ENCODE measurements at regions not wholly inside any gene's neighbourhood (a gene's known extent, or its start where the extent isn't known, plus 50 kb on each side); places are given as distances from the start of the nearest gene placed in this dataset.

DNA sequence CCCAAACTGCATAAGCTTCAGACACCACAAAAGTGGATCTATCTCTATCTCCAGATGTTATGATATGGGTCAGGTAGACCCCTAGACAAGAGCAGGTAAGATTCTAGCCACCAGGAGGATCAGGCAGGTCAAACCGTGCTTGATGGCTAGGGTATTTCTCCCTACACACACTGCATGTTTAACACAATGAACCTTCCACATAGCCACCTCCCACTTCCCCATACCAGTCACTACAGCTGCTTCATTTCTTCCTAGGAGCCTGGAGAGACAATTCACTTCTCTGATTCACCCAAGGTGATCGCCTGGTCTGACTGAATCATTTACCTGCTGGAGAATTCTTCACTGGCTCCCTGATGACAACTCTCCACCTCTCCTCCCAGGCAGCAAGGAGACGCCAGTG, 66.0 kb upstream of the MYCN start:
- DNase-seq, result no peak
- H3K4me3 ChIP-seq (ENCODE audit: low read depth in 1 of 3, low read length in 3 of 3), result no peak overlapping the region
- no peaks in the 10 kb centered on the region for H3K9me3 ChIP-seq (ENCODE audit: control insufficient read depth in 2 of 2, insufficient read depth in 1 of 2, low read depth in 1 of 2, low read length in 1 of 2)
- H3K27me3 ChIP-seq (ENCODE audit: control insufficient read depth in 3 of 3, insufficient read depth in 3 of 3, low read length in 3 of 3), result no peaks in the 10 kb centered on the region
- H3K4me1 ChIP-seq (ENCODE audit: control insufficient read depth in 3 of 3, insufficient read depth in 2 of 3, low read depth in 1 of 3, low read length in 2 of 3), result peaks cover 0 to 21% (median 5%) of the 10 kb centered on the region in 3 donors
- H3K36me3 ChIP-seq (ENCODE audit: control insufficient read depth in 3 of 3, insufficient read depth in 2 of 3, low read depth in 1 of 3, low read length in 3 of 3), result no peaks in the 10 kb centered on the region
- H3K27ac ChIP-seq (ENCODE audit: low read depth in 1 of 3, low read length in 2 of 3), result peak overlapping the region in 1 of 3 donors; percentile 5
- WGBS, 3 donors, result 58 to 79% (median 68%) methylated on average over 3 of the region's 3 CpGs
- no peak for FAIRE-seq

- Histone ChIP-seq H3K9me3 (ENCODE audit: control insufficient read depth in 2 of 2, insufficient read depth in 1 of 2, low read depth in 1 of 2, low read length in 1 of 2) (no peaks in the 10 kb centered on the region), H3K36me3 (ENCODE audit: control insufficient read depth in 3 of 3, insufficient read depth in 2 of 3, low read depth in 1 of 3, low read length in 3 of 3) (no peaks in the 10 kb centered on the region), H3K27ac (ENCODE audit: low read depth in 1 of 3, low read length in 2 of 3) (peak overlapping the region in 1 of 3 donors; percentile 61), H3K4me1 (ENCODE audit: control insufficient read depth in 3 of 3, insufficient read depth in 2 of 3, low read depth in 1 of 3, low read length in 2 of 3) (peaks cover 0 to 21% (median 5%) of the 10 kb centered on the region in 3 donors), H3K27me3 (ENCODE audit: control insufficient read depth in 3 of 3, insufficient read depth in 3 of 3, low read length in 3 of 3) (no peaks in the 10 kb centered on the region), H3K4me3 (ENCODE audit: low read depth in 1 of 3, low read length in 3 of 3) (no peak overlapping the region)
- WGBS, 3 donors, result 44 to 70% (median 49%) methylated on average over 7 of the region's 7 CpGs
- DNase-seq (peak in 1 of 2 donors; percentile 68), FAIRE-seq (no peak)
Measured at GRCh38 chr2:15874854-15875804, 65.2 kb upstream of the MYCN start.

DNA sequence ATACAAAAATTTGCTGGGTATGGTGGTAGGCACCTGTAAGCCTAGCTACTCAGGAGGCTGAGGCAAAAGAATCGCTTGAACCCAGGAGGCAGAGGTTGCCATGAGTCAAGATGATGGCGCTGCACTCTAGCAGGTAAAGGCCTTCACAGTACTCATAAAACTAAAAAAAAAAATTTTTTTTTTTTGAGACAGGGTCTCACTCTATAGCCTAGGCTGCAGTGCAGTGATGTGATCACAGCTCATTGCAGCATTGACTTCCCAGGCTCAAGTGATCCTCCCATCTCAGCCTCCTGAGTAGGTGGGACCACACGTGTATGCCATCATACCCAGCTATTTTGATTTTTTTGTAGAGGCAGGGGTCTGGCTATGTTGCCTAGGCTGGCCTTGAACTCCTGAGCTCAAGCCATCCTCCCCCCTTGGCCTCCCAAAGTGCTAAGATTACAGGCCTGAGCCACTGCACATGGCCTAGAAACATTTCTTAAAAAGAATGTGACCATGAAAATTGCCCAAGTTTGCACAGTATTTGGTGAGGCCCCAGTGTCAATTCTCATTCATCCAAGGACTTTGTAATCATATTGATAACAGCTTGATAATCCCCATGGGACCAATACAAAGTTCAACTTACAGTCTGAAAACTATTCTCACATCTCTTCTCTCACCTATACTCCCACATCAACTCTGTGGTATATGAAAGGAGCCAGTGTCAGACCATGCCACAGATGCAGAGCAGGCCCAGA, 64.2 kb upstream of the MYCN start:
- 68 to 82% (median 80%) methylated on average over 3 of the region's 3 CpGs for WGBS, 3 donors
- Histone ChIP-seq H3K4me3 (ENCODE audit: low read depth in 1 of 3, low read length in 3 of 3) (no peak overlapping the region), H3K36me3 (ENCODE audit: control insufficient read depth in 3 of 3, insufficient read depth in 2 of 3, low read depth in 1 of 3, low read length in 3 of 3) (no peaks in the 10 kb centered on the region), H3K4me1 (ENCODE audit: control insufficient read depth in 3 of 3, insufficient read depth in 2 of 3, low read depth in 1 of 3, low read length in 2 of 3) (peaks cover 0 to 21% (median 5%) of the 10 kb centered on the region in 3 donors), H3K27me3 (ENCODE audit: control insufficient read depth in 3 of 3, insufficient read depth in 3 of 3, low read length in 3 of 3) (no peaks in the 10 kb centered on the region), H3K9me3 (ENCODE audit: control insufficient read depth in 2 of 2, insufficient read depth in 1 of 2, low read depth in 1 of 2, low read length in 1 of 2) (peaks cover 0 to 1% of the 10 kb centered on the region in 2 donors), H3K27ac (ENCODE audit: low read depth in 1 of 3, low read length in 2 of 3) (peak overlapping the region in 1 of 3 donors; percentile 67)
- DNase-seq (peak; percentile 69 to 78), FAIRE-seq (no peak)

DNA sequence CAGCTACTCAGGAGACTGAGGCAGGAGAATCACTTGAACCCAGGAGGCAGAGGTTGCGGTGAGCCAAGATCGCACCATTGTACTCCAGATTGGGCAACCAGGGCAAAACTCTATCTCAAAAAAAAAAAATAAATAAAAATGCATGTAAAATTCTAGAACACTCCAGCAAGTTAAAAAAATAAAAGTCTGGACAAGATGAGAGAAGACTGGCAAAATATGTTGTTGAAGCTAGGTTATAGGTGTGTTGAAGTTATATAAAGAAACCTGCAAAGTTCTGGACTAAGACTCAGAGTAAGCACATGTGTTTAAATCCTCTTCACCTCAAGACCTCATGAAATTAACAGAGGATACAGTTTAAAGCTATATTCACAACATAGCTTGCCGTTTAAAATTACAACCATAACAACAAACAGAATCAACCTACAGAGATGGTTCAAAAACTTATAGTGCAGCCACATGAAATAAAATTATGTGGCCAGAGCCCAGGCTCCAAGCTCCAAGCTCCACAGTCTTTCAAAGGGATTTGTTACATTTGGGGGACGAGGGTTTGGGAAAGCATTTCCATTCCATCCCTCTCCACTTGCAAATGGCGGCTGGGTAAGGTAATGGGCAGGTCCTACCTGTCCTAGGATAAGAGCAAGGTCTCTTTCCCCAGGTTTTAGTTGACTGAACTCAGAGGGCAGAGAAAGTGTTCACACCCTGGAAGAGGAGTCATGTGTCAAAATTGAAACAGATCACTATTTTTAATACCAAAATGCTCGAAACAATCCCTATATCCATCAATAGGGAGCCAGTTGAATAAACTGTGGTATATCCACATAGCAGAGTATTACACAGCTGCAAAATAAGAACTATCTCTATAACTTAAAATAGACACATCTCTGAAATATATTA, 59.9 kb upstream of the MYCN start:
- WGBS, 3 donors, result 94 to 98% (median 96%) methylated on average over 6 of the region's 6 CpGs
- no peaks in the 10 kb centered on the region for H3K27me3 ChIP-seq (ENCODE audit: control insufficient read depth in 3 of 3, insufficient read depth in 3 of 3, low read length in 3 of 3)
- peaks cover 0 to 1% of the 10 kb centered on the region in 2 donors for H3K9me3 ChIP-seq (ENCODE audit: control insufficient read depth in 2 of 2, insufficient read depth in 1 of 2, low read depth in 1 of 2, low read length in 1 of 2)
- H3K4me1 ChIP-seq (ENCODE audit: control insufficient read depth in 3 of 3, insufficient read depth in 2 of 3, low read depth in 1 of 3, low read length in 2 of 3), result peaks cover 0 to 15% (median 2%) of the 10 kb centered on the region in 3 donors
- H3K27ac ChIP-seq (ENCODE audit: low read depth in 1 of 3, low read length in 2 of 3), result no peak overlapping the region
- FAIRE-seq (no peak), DNase-seq (no peak)
- no peak overlapping the region for H3K4me3 ChIP-seq (ENCODE audit: low read depth in 1 of 3, low read length in 3 of 3)
- no peaks in the 10 kb centered on the region for H3K36me3 ChIP-seq (ENCODE audit: control insufficient read depth in 3 of 3, insufficient read depth in 2 of 3, low read depth in 1 of 3, low read length in 3 of 3)

DNA sequence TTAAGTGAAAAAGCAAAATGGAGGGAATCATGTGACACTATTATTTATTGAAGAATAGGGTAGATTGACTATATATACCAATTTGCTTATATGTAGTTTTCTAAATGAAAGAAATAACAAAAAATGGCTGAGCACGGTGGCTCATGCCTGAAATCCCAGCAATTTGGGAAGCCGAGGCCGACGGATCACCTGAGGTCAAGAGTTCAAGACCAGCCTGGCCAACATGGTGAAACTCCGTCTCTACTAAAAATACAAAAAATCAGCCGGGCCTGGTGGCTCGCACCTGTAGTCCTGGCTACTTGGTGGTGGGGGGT, 59.3 kb upstream of the MYCN start:
- no peak for DNase-seq
- no peak for FAIRE-seq
- peaks cover 0 to 1% of the 10 kb centered on the region in 2 donors for H3K9me3 ChIP-seq (ENCODE audit: control insufficient read depth in 2 of 2, insufficient read depth in 1 of 2, low read depth in 1 of 2, low read length in 1 of 2)

GRCh38 chr2:15881676-15882075, 58.7 kb upstream of the MYCN start:
- 83 to 93% (median 88%) methylated on average over 2 of the region's 2 CpGs for WGBS, 3 donors
- Histone ChIP-seq H3K4me3 (ENCODE audit: low read depth in 1 of 3, low read length in 3 of 3) (no peak overlapping the region), H3K4me1 (ENCODE audit: control insufficient read depth in 3 of 3, insufficient read depth in 2 of 3, low read depth in 1 of 3, low read length in 2 of 3) (peaks cover 0 to 4% (median 0%) of the 10 kb centered on the region in 3 donors), H3K9me3 (ENCODE audit: control insufficient read depth in 2 of 2, insufficient read depth in 1 of 2, low read depth in 1 of 2, low read length in 1 of 2) (peaks cover 0 to 1% of the 10 kb centered on the region in 2 donors), H3K27ac (ENCODE audit: low read depth in 1 of 3, low read length in 2 of 3) (no peak overlapping the region), H3K27me3 (ENCODE audit: control insufficient read depth in 3 of 3, insufficient read depth in 3 of 3, low read length in 3 of 3) (no peaks in the 10 kb centered on the region), H3K36me3 (ENCODE audit: control insufficient read depth in 3 of 3, insufficient read depth in 2 of 3, low read depth in 1 of 3, low read length in 3 of 3) (no peaks in the 10 kb centered on the region)
- DNase-seq (no peak), FAIRE-seq (no peak)

More for the DNA sequence above, 59.3 kb upstream of the MYCN start:
- WGBS, 3 donors, result 82 to 83% (median 83%) methylated on average over 7 of the region's 7 CpGs
- H3K27ac ChIP-seq (ENCODE audit: low read depth in 1 of 3, low read length in 2 of 3), result no peak overlapping the region
- no peaks in the 10 kb centered on the region for H3K36me3 ChIP-seq (ENCODE audit: control insufficient read depth in 3 of 3, insufficient read depth in 2 of 3, low read depth in 1 of 3, low read length in 3 of 3)
- no peak overlapping the region for H3K4me3 ChIP-seq (ENCODE audit: low read depth in 1 of 3, low read length in 3 of 3)
- H3K4me1 ChIP-seq (ENCODE audit: control insufficient read depth in 3 of 3, insufficient read depth in 2 of 3, low read depth in 1 of 3, low read length in 2 of 3), result peaks cover 0 to 9% (median 2%) of the 10 kb centered on the region in 3 donors
- no peaks in the 10 kb centered on the region for H3K27me3 ChIP-seq (ENCODE audit: control insufficient read depth in 3 of 3, insufficient read depth in 3 of 3, low read length in 3 of 3)

DNA sequence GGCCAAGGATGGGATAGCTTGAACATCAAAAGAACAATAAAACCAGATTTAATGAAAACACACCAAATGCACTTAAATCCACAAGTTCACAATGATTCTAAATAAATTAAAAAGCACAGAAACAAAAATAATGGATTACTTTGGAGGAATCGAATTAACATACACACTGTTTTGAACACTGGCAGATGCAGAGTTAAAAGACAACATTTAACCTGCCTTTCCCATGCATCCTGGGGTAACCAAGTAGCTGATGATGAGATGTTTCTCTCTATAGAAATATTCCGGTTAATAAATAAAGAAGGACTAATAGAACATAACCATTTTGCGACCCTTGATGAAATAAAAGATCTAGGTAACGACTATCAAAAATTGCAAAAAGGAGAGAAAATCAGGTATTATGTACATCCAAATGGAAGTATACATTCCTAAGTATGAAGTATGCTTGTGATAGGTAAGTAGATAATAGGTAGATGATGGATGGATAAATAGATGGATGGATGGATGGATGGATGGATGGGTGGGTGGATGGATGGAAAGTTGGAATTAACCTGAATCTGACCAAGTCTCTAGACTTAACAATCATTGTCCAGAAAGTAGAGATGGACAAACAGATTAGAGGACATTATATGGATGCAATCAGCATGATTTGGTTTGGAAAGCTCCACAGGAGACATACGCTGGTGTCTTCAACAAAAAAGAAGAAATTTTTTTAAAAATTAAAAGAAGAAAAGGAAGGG, 57.4 kb upstream of the MYCN start:
- no peaks in the 10 kb centered on the region for H3K4me1 ChIP-seq (ENCODE audit: control insufficient read depth in 3 of 3, insufficient read depth in 2 of 3, low read depth in 1 of 3, low read length in 2 of 3)
- 84 to 94% (median 89%) methylated on average over 5 of the region's 5 CpGs for WGBS, 3 donors
- no peak overlapping the region for H3K27ac ChIP-seq (ENCODE audit: low read depth in 1 of 3, low read length in 2 of 3)
- no peaks in the 10 kb centered on the region for H3K36me3 ChIP-seq (ENCODE audit: control insufficient read depth in 3 of 3, insufficient read depth in 2 of 3, low read depth in 1 of 3, low read length in 3 of 3)
- H3K27me3 ChIP-seq (ENCODE audit: control insufficient read depth in 3 of 3, insufficient read depth in 3 of 3, low read length in 3 of 3), result no peaks in the 10 kb centered on the region
- peaks cover 0 to 1% of the 10 kb centered on the region in 2 donors for H3K9me3 ChIP-seq (ENCODE audit: control insufficient read depth in 2 of 2, insufficient read depth in 1 of 2, low read depth in 1 of 2, low read length in 1 of 2)
- DNase-seq, result no peak
- H3K4me3 ChIP-seq (ENCODE audit: low read depth in 1 of 3, low read length in 3 of 3), result no peak overlapping the region
- FAIRE-seq, result no peak

Measured in small intestine (tissue), 7 donors.